NCI-H1930 (cell line): ENCODE measurements at regions not wholly inside any gene's neighbourhood (a gene's known extent, or its start where the extent isn't known, plus 50 kb on each side); places are given as distances from the start of the nearest gene placed in this dataset.
"Not testable (repeated sequence)": the region's sequence is repeated elsewhere in the genome, so short reads cannot be mapped to it uniquely, and the experiment has no call there.

Experiments used
- DNase-seq, 2 experiments: peaks; one replicate each; lab custom pipeline; 2025; lab: John Stamatoyannopoulos, UW

DNA sequence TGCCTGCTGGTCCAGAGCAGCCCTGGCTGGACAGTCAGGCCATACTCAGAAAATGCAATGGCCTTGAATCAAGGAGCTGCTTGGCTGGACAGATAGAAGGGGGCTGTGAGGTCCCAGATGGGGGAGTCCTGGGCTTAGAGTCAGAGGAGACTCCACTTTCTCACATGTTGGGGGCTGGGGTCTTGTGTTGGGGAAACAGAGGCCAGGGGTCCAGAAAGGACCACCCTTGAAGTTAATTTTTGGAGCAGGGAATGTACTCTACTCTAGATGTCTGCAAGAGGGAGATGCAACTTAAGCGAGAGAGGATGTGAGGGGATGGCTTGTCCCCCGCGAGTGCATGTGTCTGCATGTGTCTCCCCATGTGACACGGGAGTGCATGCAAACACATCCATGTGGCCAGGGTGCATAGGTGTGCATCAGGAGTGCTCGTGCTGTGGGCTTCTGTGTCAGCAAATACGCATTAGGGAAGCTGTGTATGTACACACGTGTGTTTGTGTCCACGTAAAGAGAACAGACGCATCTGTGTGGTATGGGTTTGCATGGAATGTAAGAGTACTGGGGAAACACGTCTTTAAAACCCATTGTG, 303.2 kb downstream of the MYCN start:
- DNase-seq: no peak

DNA sequence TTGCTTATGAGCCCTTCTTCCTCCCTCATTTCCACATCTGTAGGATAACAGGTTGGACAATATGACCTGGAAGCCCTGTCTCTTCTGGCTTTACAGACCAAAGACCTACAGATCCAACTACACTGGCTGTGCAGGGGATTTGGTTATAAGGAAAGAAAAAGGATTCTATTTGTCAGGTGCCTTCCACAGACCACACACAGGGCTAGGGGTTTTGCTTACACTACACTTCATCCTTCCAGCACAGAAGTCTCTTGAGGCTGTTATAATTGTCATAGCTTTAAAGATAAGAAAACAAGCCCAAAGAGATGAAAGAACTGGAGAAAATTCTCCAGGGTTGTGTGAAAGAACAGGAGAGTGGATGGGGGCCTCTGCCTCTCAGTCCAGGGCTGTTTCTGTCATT, 302.6 kb downstream of the MYCN start:
- no peak for DNase-seq

DNA sequence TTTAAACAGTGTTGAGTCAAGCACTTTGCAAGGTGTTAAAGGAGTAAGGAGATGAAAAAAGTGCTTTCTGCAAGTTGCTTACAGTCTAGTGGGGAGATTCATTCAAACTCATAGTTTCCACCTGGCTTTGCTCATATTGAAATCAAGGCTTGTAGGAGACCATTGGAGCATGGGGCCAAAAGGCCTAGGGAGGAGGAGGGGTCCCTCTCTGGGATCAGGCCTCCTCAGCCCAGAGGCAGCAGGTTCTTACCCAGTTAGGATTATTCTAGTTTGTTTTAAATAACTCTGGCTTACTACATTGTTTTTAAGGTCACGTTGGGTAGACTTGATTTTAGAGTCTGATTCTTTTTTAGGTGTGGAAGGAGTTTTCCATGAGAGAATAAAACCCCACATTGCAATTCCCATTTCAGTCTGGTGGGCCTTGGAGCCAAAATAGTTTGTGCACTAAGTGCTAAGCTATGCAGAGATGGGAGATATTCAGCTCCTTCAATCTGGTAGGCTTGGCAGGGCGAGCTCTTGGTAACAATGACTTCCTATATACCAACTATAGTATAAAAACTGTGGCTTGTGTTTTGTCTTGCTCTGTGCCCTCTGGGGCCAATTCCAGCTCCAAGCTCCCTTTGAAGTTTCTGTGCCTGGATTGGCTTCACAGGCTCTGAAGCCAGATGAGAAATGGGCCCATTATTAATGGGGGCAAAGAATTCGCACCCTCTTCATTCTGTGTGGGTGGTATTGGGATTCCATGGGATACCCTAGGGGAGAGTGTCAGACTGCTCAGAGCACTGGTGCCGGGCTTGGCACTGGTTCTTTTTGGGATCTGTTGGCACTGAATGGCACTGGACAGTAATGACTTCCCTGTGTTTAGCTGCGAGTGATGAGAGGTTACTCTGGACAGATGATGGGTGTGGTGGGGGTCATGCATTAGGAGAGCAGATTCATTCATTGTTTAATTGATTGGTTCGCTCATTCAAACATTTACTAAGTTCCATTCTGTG, 301.1 kb downstream of the MYCN start:
- no peak for DNase-seq

DNA sequence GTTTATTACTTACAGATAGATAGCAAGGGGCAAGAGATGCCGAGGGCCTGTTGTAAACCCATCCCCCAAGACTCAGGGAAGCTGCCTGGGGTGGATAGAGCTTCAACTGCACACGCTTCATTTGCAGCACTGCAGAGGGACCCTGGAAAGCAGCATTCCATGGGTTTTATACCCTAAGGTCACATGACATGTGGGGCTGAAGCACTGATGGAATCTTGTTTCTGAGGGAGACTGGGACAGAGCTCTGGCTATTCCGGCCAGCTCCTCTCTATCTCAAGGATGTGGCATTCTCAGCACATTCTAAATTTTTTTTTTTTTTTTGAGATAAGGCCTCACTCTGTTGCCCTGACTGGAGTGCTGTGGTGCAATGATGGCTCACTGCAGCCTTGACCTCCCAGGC, 300.1 kb downstream of the MYCN start:
- DNase-seq: no peak

DNA sequence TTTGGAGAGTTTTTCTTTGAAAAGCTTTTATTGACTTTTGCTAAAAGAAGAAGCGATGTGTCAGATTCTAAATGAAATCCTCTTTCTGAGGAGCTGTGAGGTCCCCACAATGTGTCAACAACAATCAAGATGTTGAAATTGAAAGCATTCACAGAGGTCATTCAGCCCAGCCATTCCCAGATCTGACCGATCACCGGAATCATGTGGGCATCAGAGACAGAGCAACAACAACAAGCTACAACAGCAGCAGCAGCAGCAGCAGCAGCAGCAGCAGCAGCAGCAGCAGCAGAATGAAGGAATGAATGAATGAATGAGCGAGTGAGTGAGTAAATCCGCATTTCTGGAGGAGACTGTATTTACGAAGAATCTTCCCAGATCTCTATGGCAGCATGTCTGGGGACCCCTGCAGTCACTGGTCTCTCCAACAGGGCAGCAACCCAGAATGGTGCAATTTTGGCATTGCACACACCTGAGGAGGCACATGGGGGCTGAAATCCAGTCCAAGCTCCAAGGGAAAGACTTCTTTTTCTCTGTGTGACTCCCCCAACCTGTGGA, 299.0 kb downstream of the MYCN start:
- no peak for DNase-seq

GRCh38 chr2:16238786-16239185, 298.4 kb downstream of the MYCN start:
- DNase-seq: no peak

- DNase-seq: no peak
Observed at GRCh38 chr2:16238001-16238761, 297.8 kb downstream of the MYCN start.

DNA sequence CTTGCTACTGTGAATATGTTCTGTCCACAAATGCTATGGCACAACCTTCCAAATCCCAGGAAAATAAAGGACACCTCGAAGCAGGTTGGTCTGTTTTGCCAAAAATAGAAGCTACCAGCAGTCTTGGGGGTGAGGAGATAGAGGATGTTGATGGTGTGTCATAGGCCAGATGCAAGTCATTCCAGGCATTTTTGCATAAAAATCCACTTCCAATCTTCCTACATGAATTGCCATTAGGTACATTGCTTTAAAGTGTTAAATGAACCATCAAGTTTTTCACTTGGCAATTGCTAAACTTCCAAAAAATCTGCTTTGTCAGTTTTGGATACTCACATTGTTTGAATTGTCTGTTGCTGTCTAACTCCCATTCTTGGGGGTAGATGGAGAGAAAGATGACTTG, 295.4 kb downstream of the MYCN start:
- no peak for DNase-seq

GRCh38 chr2:16235291-16235690, 294.9 kb downstream of the MYCN start:
- not testable (repeated sequence) for DNase-seq

DNA sequence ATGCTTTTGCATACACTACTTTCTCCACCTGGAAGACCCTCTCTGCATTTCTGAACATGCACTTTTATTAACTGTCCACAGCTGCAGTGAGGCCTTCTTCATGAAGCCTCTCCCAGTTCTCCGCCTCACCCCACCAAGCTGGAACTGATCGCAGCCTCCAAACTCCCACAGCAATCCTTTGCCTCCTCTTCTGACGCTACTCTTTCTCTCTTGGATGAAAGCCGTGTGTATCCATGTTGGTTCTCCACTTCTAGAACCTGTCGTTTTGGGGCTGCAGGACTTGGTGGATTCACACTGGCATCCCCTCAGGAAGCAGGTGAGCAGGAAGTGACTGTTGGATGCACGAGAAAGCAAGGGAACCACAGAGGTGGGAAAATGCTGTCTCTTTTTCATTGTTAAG, 288.6 kb downstream of the MYCN start:
- no peak for DNase-seq

GRCh38 chr2:16228471-16228870, 288.1 kb downstream of the MYCN start:
- no peak for DNase-seq

- no peak for DNase-seq
Observed at GRCh38 chr2:16227811-16228462, 287.6 kb downstream of the MYCN start.

GRCh38 chr2:16226943-16227664, 286.8 kb downstream of the MYCN start:
- no peak for DNase-seq

DNA sequence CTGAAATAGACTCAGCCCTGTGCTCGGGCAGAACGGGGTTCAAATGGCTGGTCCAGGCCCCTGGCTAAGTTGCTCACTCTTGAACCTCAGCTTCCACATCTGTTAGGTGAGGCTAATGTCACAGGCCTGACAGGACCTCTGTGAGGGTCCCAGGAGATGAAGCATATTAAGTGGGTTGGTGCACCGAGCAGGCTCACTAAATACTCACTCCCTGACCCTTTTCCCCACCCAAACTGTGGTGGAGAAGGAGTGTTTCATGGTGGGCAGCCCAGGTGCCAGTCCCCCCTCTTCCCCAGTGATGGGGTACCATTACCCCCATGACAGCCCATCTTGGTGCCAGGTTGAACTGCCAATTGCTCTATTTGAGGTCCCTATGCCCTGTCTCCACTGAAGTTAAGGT, 286.0 kb downstream of the MYCN start:
- no peak for DNase-seq

DNA sequence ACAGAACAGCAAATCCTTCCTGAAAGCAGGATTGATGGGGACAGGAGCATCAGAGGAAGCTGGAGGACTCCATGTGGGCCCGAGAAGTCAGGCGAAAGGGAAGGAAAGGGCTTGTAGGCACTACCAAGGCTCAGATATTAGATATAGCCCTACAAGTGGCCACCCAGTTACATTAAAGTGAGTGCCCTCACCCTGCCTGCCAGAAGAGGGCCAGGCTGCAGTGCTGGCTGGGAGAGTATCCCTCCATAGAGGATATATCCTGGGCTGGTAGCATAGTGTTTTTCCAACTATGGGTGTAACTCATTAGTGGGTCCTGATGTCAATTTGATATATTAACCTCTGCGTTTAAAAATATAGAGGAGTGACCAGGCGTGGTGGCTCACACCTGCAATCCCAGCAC, 285.2 kb downstream of the MYCN start:
- no peak for DNase-seq

GRCh38 chr2:16225071-16225470, 284.7 kb downstream of the MYCN start:
- DNase-seq: no peak

DNA sequence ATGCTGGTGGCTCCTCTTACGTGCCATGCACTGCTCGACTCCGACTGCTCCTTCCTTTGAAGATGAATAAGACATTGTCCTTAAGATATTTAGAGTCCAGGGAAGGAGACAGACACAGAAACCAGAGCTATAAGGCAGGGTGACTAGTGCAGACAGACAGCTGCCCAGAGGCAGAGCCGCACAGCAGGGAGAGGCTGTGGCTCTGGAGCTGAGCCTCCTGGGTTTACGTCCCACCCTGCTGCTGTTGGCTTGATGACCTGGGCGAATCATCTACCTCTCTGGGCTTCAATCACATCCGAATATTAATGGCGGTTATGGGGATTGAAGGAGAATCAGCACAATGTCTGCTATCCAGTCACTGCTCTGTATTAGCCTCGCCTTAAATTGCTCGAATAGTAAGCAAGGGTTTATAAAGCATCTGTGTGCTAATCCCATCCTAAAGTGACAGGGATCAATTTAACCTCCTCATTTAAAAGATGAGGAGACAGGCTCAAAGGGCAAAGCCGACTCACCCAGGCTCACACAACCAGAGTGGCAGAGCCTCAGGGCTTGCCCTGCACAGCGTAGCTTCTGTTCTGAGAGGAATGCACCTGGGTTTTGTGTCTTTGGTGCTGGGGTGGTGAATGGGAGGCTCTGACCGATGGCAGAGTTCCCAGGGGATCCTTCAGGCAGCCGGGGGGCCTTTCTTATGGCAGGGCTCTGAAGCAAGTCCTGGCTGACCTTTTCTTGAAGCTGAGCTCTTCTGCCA, 284.1 kb downstream of the MYCN start:
- DNase-seq: no peak

- DNase-seq: no peak
Observed at GRCh38 chr2:16223841-16224177, 283.5 kb downstream of the MYCN start.

GRCh38 chr2:16223161-16223840, 283.0 kb downstream of the MYCN start:
- DNase-seq: no peak

DNA sequence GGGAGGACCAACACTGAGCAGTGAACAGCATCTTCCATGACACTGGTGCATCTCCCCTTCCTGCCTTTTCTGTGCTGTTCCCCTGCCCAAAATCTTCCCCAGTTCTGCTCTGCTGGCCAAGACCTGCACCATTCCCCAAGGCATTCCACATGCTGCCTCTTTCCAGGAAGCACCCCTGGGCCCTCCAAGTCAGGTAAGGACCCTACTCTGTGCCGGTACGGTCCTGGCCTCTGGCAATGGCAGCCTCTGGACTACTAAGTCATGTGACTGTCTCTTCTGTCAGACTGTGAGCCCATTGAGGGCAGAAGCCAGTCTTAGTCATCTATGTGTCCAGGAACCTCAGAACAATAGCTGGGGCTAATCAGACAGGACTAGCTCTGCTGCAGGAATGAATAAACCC, 282.0 kb downstream of the MYCN start:
- no peak for DNase-seq
